Stimulated activated naive B cell treated with anti-CD40 and anti-IgM and Interleukin-4, amounts not matched to agents 10 μg/mL and 1 μg/mL and 100 μg/mL, for 72 hours (primary cell): ENCODE measurements at regions not wholly inside any gene's neighbourhood (a gene's known extent, or its start where the extent isn't known, plus 50 kb on each side); places are given as distances from the start of the nearest gene placed in this dataset.

ENCODE experiments used
- ATAC-seq, 2 donors: fragments of 150-1000 bp; cut with Tn5 transposase; replicated peaks; 2 replicates each; pipeline ENCODE4 v1.10.0; 2021; ENCODE audit warnings: moderate library complexity in 1 of 2
- DNase-seq: peaks from one replicate; pipeline ENCODE4 v3.0.0; 2021
- H3K27ac Mint-ChIP-seq: one replicate; pipeline ENCODE4 v1.8.0; 2022; ENCODE audit warnings: mild to moderate bottlenecking, mixed read lengths
- H3K27me3 Mint-ChIP-seq, 2 donors: one replicate each; pipeline ENCODE4 v1.8.0; 2022; ENCODE audit warnings: mixed read lengths in 2 of 2
- H3K36me3 Mint-ChIP-seq, 2 donors: one replicate each; pipeline ENCODE4 v1.8.0; 2022; ENCODE audit warnings: mixed read lengths in 2 of 2, mild to moderate bottlenecking in 1 of 2
- H3K4me1 Mint-ChIP-seq, 2 donors: one replicate each; pipeline ENCODE4 v1.8.0; 2022; ENCODE audit warnings: mixed read lengths in 2 of 2, mild to moderate bottlenecking in 1 of 2
- H3K4me3 Mint-ChIP-seq, 2 donors: one replicate each; pipeline ENCODE4 v1.8.0; 2022; ENCODE audit warnings: mild to moderate bottlenecking in 2 of 2, mixed read lengths in 2 of 2, moderate library complexity in 1 of 2
- H3K9me3 Mint-ChIP-seq, 2 donors: one replicate each; pipeline ENCODE4 v1.8.0; 2022; ENCODE audit warnings: mixed read lengths in 2 of 2, mild to moderate bottlenecking in 1 of 2

GRCh38 chr19:31986951-31987350, 358.5 kb upstream of the ZNF507 start:
- Mint-ChIP-seq H3K4me1 (no peaks in the 10 kb centered on the region), H3K27me3 (no peaks in the 10 kb centered on the region), H3K36me3 (peaks cover 0 to 6% of the 10 kb centered on the region in 2 donors), H3K27ac (no peak overlapping the region), H3K4me3 (no peak overlapping the region), H3K9me3 (peaks cover 9 to 16% of the 10 kb centered on the region in 2 donors)
- DNase-seq (no peak), ATAC-seq (no peak)

- Mint-ChIP-seq H3K9me3 (peaks cover 13 to 23% of the 10 kb centered on the region in 2 donors), H3K4me3 (no peak overlapping the region), H3K4me1 (no peaks in the 10 kb centered on the region), H3K36me3 (peaks cover 0 to 6% of the 10 kb centered on the region in 2 donors), H3K27ac (no peak overlapping the region), H3K27me3 (no peaks in the 10 kb centered on the region)
- ATAC-seq: no peak
- no peak for DNase-seq
Observed at GRCh38 chr19:31988256-31988655, 357.2 kb upstream of the ZNF507 start.

GRCh38 chr19:31991984-31992655, 353.3 kb upstream of the ZNF507 start:
- Mint-ChIP-seq H3K27me3 (no peaks in the 10 kb centered on the region), H3K36me3 (peaks cover 0 to 1% of the 10 kb centered on the region in 2 donors), H3K4me1 (no peaks in the 10 kb centered on the region), H3K4me3 (no peak overlapping the region), H3K27ac (no peak overlapping the region), H3K9me3 (peaks cover 12 to 19% of the 10 kb centered on the region in 2 donors)
- DNase-seq: no peak
- no peak for ATAC-seq

- Mint-ChIP-seq H3K27ac (no peak overlapping the region), H3K36me3 (peaks cover 0 to 1% of the 10 kb centered on the region in 2 donors), H3K4me3 (no peak overlapping the region), H3K9me3 (peaks cover 12 to 20% of the 10 kb centered on the region in 2 donors), H3K4me1 (no peaks in the 10 kb centered on the region), H3K27me3 (no peaks in the 10 kb centered on the region)
- ATAC-seq: no peak
- no peak for DNase-seq
Observed at GRCh38 chr19:31992750-31993149, 352.7 kb upstream of the ZNF507 start.

GRCh38 chr19:31995546-31995945, 349.9 kb upstream of the ZNF507 start:
- no peaks in the 10 kb centered on the region for H3K36me3 Mint-ChIP-seq
- ATAC-seq (no peak), DNase-seq (no peak)
- H3K9me3 Mint-ChIP-seq: peaks cover 7 to 16% of the 10 kb centered on the region in 2 donors
- H3K27ac Mint-ChIP-seq: no peak overlapping the region
- no peaks in the 10 kb centered on the region for H3K27me3 Mint-ChIP-seq
- no peak overlapping the region for H3K4me3 Mint-ChIP-seq
- no peaks in the 10 kb centered on the region for H3K4me1 Mint-ChIP-seq

GRCh38 chr19:32010071-32010470, 335.3 kb upstream of the ZNF507 start:
- no peak overlapping the region for H3K4me3 Mint-ChIP-seq
- no peak for ATAC-seq
- no peak for DNase-seq
- H3K36me3 Mint-ChIP-seq: no peaks in the 10 kb centered on the region
- no peak overlapping the region for H3K27ac Mint-ChIP-seq
- H3K4me1 Mint-ChIP-seq: no peaks in the 10 kb centered on the region
- no peaks in the 10 kb centered on the region for H3K9me3 Mint-ChIP-seq
- no peaks in the 10 kb centered on the region for H3K27me3 Mint-ChIP-seq

GRCh38 chr19:32012206-32012605, 333.2 kb upstream of the ZNF507 start:
- DNase-seq (no peak), ATAC-seq (no peak)
- H3K4me3 Mint-ChIP-seq: no peak overlapping the region
- H3K27ac Mint-ChIP-seq: no peak overlapping the region
- no peaks in the 10 kb centered on the region for H3K27me3 Mint-ChIP-seq
- H3K9me3 Mint-ChIP-seq: no peaks in the 10 kb centered on the region
- no peaks in the 10 kb centered on the region for H3K36me3 Mint-ChIP-seq
- no peaks in the 10 kb centered on the region for H3K4me1 Mint-ChIP-seq

- Mint-ChIP-seq H3K4me1 (no peaks in the 10 kb centered on the region), H3K4me3 (no peak overlapping the region), H3K27ac (no peak overlapping the region), H3K27me3 (no peaks in the 10 kb centered on the region), H3K9me3 (no peaks in the 10 kb centered on the region), H3K36me3 (no peaks in the 10 kb centered on the region)
- ATAC-seq (no peak), DNase-seq (no peak)
Observed at GRCh38 chr19:32012886-32013631, 332.4 kb upstream of the ZNF507 start.

GRCh38 chr19:32017176-32017953, 328.0 kb upstream of the ZNF507 start:
- Mint-ChIP-seq H3K36me3 (no peaks in the 10 kb centered on the region), H3K27ac (no peak overlapping the region), H3K27me3 (no peaks in the 10 kb centered on the region), H3K4me1 (no peaks in the 10 kb centered on the region), H3K4me3 (no peak overlapping the region), H3K9me3 (peaks cover 9 to 10% of the 10 kb centered on the region in 2 donors)
- no peak for DNase-seq
- ATAC-seq: no peak

- Mint-ChIP-seq H3K27ac (no peak overlapping the region), H3K9me3 (peaks cover 9 to 10% of the 10 kb centered on the region in 2 donors)
- ATAC-seq: no peak
Observed at GRCh38 chr19:32018014-32018413, 327.4 kb upstream of the ZNF507 start.

GRCh38 chr19:32020538-32020937, 324.9 kb upstream of the ZNF507 start:
- H3K4me3 Mint-ChIP-seq: no peak overlapping the region
- H3K4me1 Mint-ChIP-seq: no peaks in the 10 kb centered on the region
- DNase-seq (no peak), ATAC-seq (no peak)
- no peak overlapping the region for H3K27ac Mint-ChIP-seq
- H3K27me3 Mint-ChIP-seq: no peaks in the 10 kb centered on the region
- peaks cover 16 to 18% of the 10 kb centered on the region in 2 donors for H3K9me3 Mint-ChIP-seq
- no peaks in the 10 kb centered on the region for H3K36me3 Mint-ChIP-seq

More at GRCh38 chr19:32018014-32018413, 327.4 kb upstream of the ZNF507 start:
- no peak overlapping the region for H3K4me3 Mint-ChIP-seq
- H3K27me3 Mint-ChIP-seq: no peaks in the 10 kb centered on the region
- H3K4me1 Mint-ChIP-seq: no peaks in the 10 kb centered on the region
- no peaks in the 10 kb centered on the region for H3K36me3 Mint-ChIP-seq
- DNase-seq: no peak

GRCh38 chr19:32022044-32022640, 323.3 kb upstream of the ZNF507 start:
- Mint-ChIP-seq H3K4me3 (no peak overlapping the region), H3K27ac (no peak overlapping the region), H3K27me3 (no peaks in the 10 kb centered on the region), H3K9me3 (peaks cover 25 to 30% of the 10 kb centered on the region in 2 donors), H3K4me1 (no peaks in the 10 kb centered on the region), H3K36me3 (no peaks in the 10 kb centered on the region)
- no peak for DNase-seq
- ATAC-seq: no peak

GRCh38 chr19:32022731-32023563, 322.5 kb upstream of the ZNF507 start:
- H3K9me3 Mint-ChIP-seq: peaks cover 27 to 32% of the 10 kb centered on the region in 2 donors
- ATAC-seq: no peak
- no peak for DNase-seq
- H3K4me3 Mint-ChIP-seq: no peak overlapping the region
- H3K36me3 Mint-ChIP-seq: no peaks in the 10 kb centered on the region
- no peak overlapping the region for H3K27ac Mint-ChIP-seq
- H3K4me1 Mint-ChIP-seq: no peaks in the 10 kb centered on the region
- no peaks in the 10 kb centered on the region for H3K27me3 Mint-ChIP-seq

- Mint-ChIP-seq H3K4me1 (no peaks in the 10 kb centered on the region), H3K27me3 (no peaks in the 10 kb centered on the region), H3K4me3 (no peak overlapping the region), H3K36me3 (no peaks in the 10 kb centered on the region), H3K27ac (no peak overlapping the region), H3K9me3 (peaks cover 24 to 32% of the 10 kb centered on the region in 2 donors)
- ATAC-seq (no peak), DNase-seq (no peak)
Observed at GRCh38 chr19:32023564-32023832, 321.9 kb upstream of the ZNF507 start.
